ENCODE measurements at regions not wholly inside any gene's neighbourhood (a gene's known extent, or its start where the extent isn't known, plus 50 kb on each side); places are given as distances from the start of the nearest gene placed in this dataset.

DNA sequence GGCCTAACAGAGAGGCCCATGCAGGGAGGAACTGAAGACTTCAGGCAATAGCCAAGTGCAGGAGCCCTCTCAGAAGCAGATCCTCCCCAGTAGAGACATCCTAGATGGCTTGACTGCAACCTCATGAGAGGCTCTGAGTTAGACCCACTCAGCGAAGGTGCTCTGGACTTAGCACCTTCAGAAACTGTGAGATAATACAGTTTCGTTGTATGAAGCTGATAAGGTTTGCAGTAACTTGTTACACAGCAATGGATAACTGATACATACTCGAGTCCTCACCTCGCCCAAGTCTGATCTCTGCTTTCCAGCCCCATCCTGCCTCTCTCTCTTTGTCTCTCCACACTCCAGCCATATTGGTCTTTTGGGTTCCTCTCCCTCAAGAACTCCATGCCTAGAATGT lies 136.4 kb upstream of the EEPD1 start:
- Histone ChIP-seq H3K27ac (ENCODE audit: insufficient read depth, low read length) (no peak overlapping the region), H3K4me3 (ENCODE audit: insufficient read depth, low read depth, low read length) (no peak overlapping the region), H3K14ac (replicated peaks; ENCODE audit: low read depth, low read length) (0 out of 2 replicates have a peak overlapping the region, but pooled peaks have one; percentile 50), H3K27me3 (ENCODE audit: control insufficient read depth, insufficient read depth, low read length) (peaks cover 4% of the 10 kb centered on the region), H2AFZ (replicated peaks; ENCODE audit: low read length, poor library complexity) (no peak overlapping the region), H3K23ac (ENCODE audit: low read depth, low read length) (no peak overlapping the region), H2BK5ac (ENCODE audit: low read depth, low read length, poor library complexity, severe bottlenecking) (no peak overlapping the region), H4K20me1 (ENCODE audit: insufficient read depth, low read length) (no peaks in the 10 kb centered on the region), H2BK20ac (ENCODE audit: low read depth, low read length) (peak overlapping the region; percentile 65), H3K79me1 (ENCODE audit: low read depth in 1 of 2, low read length in 2 of 2) (no peaks in the 10 kb centered on the region), H4K5ac (ENCODE audit: low read depth, low read length) (peak overlapping the region; percentile 54), H3K36me3 (ENCODE audit: control insufficient read depth, insufficient read depth, low read length) (no peaks in the 10 kb centered on the region), H4K91ac (ENCODE audit: insufficient read depth, low read depth, low read length) (no peak overlapping the region; the same call in none of the 2 replicates), H3K4me1 (ENCODE audit: control insufficient read depth, insufficient read depth, low read length) (peaks cover 8% of the 10 kb centered on the region), H3K4me2 (ENCODE audit: low read depth, low read length) (no peak overlapping the region), H3K18ac (ENCODE audit: low read depth, low read length) (peak overlapping the region; percentile 86), H3K9me3 (ENCODE audit: control insufficient read depth, insufficient read depth, low read length) (peaks cover 3% of the 10 kb centered on the region; the same call in 1 of the 2 replicates), H3K4ac (ENCODE audit: low read depth, low read length) (peak overlapping the region; percentile 66), H2AK9ac (replicated peaks; ENCODE audit: low read depth, low read length, poor library complexity) (peak overlapping the region; percentile 63), H2BK120ac (ENCODE audit: low read depth, low read length) (peak overlapping the region; percentile 70), H2AK5ac (ENCODE audit: low read depth, low read length) (peak overlapping the region; percentile 54; the same call in 1 of the 2 replicates), H3K9me1 (ENCODE audit: insufficient read depth, low read length) (peaks cover 6% of the 10 kb centered on the region; the same call in 1 of the 2 replicates), H3K56ac (ENCODE audit: extremely low read depth, insufficient read depth, low read length) (no peak overlapping the region), H2BK15ac (ENCODE audit: low read depth, low read length) (peak overlapping the region; percentile 6; the same call in 2 of the 3 replicates), H4K8ac (ENCODE audit: low read depth in 2 of 2, low read length in 2 of 2) (peak overlapping the region in 1 of 2 experiments; percentile 33; a peak in 2 of 4 replicates), H3K9ac (ENCODE audit: low read depth, low read length) (no peak overlapping the region)
- no TSS peak for BruUV-seq (replicated peaks)
- CTCF ChIA-PET, result no interaction called here
- DNase-seq (no peak), ATAC-seq (ENCODE audit: low read depth) (no peak)
- POLR2A ChIA-PET (ENCODE audit: unreplicated experiment), result no interaction called here
- intact Hi-C loops (cut with micrococcal nuclease) (no loop called here), dilution Hi-C loops (cut with HindIII; ENCODE audit: low sequenced_read_pairs, unreplicated experiment) (no loop called here), in situ Hi-C loops (cut with MboI; ENCODE audit: low sequenced_read_pairs) (no loop called here)
- no peak for TF ChIP-seq RAD21 (IDR thresholded peaks at IDR 0.05; ENCODE audit: low read length)
- TF ChIP-seq, protein P1, sequence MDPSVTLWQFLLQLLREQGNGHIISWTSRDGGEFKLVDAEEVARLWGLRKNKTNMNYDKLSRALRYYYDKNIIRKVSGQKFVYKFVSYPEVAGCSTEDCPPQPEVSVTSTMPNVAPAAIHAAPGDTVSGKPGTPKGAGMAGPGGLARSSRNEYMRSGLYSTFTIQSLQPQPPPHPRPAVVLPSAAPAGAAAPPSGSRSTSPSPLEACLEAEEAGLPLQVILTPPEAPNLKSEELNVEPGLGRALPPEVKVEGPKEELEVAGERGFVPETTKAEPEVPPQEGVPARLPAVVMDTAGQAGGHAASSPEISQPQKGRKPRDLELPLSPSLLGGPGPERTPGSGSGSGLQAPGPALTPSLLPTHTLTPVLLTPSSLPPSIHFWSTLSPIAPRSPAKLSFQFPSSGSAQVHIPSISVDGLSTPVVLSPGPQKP (IDR thresholded peaks at IDR 0.05; ENCODE audit: borderline replicate concordance, low read depth, low read length), result no peak
- WGBS, 2 experiments (ENCODE audit: extremely low coverage in 2 of 2, insufficient read length in 1 of 2), result 93% methylated on average over 3 of the region's 4 CpGs; no CpG with 5 or more reads in 1 of the 2 experiments
